Activated CD4-positive, alpha-beta T cell treated with anti-CD3 and anti-CD28 coated beads for 48 hours (primary cell): ENCODE measurements at regions not wholly inside any gene's neighbourhood (a gene's known extent, or its start where the extent isn't known, plus 50 kb on each side); places are given as distances from the start of the nearest gene placed in this dataset.

Experiments used
- DNase-seq: peaks from one replicate; pipeline ENCODE4 v3.0.0-alpha.2; 2020

DNA sequence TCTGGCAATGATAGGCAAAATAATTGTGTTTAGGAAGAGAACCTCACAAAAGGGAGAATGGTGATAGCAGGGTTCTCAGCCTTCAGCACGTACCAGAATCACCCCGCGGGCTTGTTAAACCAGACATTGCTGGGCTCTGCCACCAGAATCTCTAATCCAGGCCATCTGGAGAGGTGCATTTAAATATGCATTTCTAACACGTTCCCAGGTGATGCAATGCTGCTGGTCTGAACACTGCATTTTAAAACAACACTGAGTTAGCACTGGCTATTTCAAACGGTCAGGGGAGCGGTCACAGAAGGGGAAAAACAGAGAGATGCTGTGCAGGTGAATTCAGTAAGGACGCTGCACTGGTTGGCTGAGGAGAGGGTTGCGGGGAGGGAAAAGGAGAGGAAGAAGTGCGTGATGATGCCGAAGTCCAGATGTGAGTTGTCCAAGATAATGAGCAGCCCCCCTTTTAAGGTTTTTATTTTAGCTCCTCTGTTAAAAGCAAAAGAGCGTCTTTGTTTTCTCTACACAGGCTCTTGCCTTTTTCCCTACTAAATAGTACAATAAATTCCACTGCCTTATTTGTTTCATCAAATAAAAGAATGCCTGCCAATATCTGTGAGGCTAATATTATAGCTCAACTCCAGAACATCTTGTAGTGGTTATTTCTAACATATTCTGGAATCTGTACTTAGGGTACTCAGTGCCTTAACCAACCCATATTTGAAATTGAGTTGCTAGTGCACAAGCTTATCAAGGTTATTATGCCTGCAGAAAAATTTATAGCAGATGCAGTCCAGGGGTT is 109.6 kb upstream of the POU2AF2 start:
- DNase-seq, result no peak

DNA sequence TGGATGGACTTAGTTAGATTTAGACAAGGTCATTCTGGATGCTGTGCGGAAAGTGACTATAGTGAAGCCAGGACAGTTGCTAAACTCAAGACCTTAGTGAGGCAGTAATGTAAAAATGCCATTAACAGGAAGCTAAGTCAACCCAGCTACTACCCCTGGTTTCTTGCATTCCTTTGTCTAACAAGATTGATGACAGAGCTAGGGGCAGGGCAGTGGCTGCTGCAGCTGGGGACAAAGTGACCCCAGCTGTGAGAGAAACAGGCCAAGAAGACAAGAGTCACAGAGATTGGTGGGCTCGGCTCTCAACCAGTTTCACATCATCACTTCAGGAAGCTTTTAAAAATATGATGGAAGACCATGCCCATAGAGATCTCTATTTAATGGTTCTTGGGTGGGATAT is 110.4 kb upstream of the POU2AF2 start:
- no peak for DNase-seq

DNA sequence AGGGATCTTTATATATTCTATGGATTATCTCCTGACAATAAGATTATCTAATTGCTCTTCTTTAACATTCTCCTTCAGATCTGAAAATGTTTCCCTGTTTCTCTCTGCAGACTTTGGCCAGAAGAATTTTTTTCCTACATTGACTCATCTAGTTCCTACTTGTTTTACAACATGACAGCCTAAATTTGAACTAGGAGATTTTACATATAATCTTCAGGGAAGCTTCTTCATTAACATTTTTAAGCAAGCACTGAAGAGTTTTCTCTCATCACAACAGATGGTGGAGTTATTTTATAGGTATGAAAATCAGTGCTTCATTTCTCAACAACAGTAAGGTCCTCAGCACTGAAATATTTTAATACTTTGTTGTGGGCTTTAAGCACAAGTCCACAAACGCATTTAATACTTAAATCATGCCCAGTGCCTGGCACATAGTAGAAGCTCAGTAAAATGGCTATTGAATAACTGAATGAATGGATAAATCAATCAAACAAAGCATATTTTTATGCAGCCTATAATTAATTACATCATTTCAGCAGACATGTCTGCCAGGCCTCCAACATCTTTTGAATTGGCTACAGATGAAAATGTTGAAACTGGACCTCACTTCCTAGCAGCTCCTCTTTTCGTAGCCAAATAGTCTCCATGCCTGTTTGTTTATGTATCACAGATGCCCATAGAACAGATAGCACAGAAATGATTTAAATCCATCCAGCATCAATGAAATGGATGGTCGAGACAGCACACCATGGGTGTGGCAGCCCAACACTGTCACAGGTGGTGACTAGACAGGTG is 117.3 kb upstream of the POU2AF2 start:
- DNase-seq, result no peak

DNA sequence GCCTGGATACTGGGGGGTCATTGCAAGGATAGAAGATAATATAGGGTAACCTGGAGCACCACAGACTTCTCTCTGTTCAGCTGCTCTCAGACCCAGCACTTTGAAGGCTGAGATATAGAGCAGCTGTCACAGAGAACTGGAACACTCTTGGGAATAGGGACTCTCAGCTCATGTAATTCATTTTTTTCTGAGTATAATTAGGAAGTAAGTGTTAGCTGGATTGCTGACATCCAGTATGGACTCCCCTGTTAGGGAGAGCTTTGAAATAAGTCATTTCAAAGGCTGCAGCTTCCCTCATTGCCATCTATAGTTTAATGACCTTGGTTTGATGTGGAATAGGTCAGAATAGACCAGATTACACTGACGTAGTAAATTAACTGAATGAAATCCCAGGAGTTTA is 120.8 kb upstream of the POU2AF2 start:
- no peak for DNase-seq

DNA sequence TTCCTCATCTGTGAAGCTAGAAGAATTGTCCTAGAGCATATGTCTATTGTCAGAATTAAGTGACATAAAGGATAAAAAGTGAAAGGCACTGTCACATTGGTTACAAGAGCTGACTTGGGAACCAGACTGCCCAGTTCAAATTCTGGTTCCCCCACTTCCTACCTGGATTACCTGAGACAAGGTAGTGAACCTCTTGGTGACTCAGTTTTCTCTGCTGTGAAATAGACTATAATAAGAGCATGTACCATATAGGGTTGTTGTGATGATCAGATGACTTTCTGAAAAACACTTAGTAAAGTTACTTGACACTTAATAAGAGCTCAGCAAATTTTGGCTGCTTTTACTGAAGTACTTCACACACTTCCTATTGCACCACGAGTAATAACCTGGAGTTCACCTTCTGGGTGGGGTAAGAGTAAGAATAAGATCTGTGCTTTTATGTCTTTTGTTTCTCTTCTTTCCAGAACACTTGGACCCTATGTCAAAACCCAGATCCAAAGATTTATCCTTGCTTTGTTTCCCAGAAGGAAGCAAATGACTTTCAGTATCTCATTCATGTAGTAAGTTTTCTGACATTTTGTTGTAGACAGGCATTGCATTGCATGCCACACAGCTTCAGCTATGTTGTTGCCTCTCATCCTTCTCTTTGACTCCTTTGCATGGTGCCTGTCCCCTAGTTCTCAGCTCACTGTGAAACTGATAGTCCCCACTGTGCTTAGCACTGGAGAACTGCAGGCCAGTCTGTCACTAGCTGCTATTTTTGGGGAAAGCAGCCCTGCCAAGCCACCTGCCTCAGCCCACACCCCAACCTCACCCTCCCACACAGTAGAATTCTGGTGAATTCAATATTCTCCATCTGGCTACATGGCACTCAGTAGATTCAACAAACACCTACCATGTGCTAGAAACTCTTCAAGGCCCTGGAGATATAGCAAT is 121.8 kb upstream of the POU2AF2 start:
- DNase-seq, result no peak

DNA sequence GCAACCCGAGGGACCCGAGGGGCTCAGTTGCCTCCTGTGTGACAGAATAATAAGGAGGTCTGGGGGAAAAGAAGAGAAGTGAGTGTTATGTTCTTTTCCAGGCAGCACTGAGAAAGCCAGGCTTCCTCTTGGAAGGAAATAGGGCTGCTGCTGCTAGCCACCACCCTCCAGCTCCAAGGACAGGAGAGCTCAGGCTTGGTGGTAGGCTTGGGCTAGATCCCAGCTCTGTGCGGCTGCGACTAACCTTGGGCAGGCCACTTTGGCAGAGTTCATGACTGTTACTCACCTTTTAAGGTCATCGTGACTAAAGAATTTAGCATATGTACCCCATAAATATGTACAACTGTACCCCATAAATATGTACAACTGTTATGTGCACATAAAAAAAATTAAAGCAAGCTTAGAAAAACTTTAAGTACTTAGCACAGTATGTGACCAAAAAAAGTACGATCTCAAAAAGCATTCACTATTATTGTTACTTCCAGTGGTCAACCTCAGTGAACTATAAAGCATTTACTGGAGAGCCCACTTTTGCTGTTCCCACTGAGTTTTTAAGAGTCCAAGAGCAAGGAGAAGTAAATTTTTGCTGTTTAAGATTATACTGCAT is 124.7 kb upstream of the POU2AF2 start:
- no peak for DNase-seq

DNA sequence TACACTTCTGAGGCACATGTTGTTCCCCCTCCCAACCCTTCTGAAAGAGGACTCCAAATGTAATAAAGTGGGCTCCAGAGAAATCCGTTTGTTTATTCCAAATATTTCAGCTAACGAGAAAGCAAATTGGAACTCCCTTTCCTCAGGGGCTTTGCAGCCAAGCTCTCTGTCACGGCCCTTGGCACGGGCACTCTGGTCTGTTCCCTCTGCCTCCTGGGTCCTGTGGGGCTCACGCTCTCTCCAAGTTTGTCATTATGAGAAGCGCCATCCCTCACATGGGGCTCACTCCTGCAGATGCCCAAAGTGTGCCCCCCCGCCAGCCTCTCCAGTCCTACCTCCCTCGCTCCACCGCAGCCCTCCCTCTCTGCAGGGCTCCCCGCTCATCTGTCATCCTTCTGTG is 125.4 kb upstream of the POU2AF2 start:
- no peak for DNase-seq

DNA sequence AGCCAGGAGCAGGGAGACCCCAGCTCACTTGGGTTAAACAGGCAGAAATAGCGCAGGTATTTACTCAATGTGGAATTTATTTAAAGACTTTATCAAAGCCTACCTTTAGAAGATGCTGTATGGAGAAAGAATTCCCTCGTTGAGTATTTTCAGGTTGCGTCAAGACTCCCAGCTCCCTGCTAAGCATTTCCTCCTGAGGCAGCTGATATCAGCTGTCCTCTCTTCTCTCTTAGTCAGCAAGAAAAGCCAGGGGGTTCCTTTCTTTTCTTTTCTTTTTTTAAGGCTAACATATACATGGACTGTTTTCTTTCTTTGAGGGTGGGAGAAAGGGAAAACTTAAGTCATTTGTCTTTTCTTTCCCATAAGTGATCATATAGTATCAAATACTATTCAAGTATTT is 125.8 kb upstream of the POU2AF2 start:
- DNase-seq, result no peak

DNA sequence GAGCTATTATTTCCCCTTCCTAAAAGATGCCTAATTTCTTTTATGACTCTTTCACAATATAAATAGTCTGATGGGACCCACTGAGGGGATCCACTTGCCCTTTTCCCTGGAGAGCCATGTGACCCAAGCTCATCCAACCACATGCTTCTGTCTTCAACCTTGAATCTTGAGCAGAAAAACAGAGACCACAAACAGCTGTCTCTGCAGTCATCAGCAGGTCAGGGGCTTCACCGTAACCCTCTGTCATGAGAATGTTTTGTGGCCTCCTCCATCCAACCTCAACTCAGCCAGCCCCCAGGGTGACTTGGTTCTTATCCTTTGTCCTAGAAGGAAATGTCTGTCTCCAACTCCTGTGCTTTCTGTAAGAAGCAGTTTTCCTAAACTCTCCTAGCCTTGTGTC is 129.6 kb upstream of the POU2AF2 start:
- no peak for DNase-seq

DNA sequence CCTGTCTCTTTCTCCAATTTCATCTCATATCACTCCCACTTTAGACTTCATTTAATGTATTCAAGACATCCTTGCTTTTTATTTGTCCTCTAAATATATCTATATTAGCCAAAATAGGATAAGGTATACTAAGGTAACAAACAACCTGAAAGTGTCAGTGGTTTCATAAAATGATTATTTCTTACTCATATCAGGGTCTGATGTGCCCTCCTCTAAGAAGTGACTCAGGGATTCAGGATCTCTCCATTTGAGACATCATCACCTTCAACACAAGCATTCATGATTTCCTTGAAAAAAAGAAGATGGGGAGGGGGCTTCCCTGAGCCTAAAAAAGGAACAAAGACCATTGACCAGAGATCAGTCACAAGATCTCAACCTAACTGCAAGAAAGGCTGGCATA is 131.4 kb upstream of the POU2AF2 start:
- no peak for DNase-seq

DNA sequence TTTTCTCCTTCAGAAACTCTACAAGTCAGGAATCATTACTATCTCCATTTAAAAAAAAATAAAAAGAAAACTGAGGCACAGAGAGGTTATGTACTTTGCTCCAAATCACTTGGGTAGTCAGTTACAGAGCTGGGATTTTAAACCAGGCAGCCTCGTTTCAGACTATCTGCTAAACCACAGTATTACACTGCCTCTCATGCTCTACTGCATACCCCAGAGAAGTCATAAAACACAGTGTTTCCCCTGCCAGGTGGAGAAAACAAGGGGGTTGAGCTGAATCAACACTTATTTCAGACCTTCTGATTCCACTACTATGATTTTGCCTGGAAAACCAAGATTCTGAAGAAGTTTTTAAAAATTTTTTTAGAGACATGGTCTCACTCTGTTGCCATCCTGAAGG is 132.9 kb upstream of the POU2AF2 start:
- no peak for DNase-seq

DNA sequence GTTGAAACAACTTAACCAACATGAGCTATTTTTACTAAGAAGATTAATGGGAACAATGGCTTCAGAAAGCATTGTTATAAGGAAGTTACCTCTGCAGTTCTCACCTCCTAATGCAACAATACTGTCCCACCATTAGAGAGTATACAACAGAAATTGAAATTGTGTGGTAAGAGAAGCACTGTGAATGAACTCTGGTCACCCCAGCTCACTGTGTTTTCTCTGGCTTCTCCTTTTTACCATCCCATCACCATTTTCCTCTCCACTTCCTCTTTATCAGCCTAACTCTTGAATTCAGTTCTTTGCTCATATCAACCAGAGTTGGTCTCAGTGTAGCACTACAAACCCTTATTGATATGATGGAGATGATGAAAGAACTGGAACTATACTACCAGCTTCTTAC is 138.0 kb upstream of the POU2AF2 start:
- DNase-seq, result no peak

DNA sequence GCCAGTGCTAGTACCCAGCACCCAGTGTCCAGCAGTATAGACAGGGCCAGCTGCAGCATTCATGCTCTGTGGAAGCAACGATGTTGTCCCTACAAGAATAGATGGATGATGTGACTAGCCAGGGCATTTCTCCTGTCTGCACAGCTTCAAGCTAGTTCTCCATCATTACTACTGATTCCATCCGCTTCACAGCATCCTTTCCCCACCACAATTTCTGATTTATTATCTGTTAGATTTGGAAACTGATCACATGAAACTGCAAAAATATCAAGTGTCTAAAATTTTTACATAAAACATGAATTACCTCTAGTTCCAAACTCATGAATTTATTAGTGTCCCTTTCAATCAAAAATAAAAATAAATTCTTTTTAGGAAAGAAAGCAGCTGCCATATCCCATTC is 138.9 kb upstream of the POU2AF2 start:
- DNase-seq, result no peak

DNA sequence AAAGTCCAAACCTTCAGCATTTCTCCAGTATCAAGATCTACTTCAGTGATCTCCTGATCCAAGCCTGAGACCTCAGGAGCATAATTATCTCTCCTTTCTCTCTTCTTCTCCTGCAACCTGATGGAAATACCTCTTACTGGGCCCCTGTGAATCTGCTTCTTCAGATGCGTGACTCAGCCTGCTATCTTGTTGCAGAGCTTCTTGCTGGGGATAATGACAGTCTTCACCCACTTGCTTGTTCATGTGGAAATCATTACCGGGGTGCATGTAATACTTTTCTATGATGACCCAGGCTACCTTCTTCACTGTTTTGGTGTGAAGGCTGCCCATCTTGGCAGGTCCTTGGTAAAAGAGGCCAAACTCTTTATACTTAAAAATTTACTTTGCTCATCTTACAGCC is 140.0 kb upstream of the POU2AF2 start:
- DNase-seq, result no peak

DNA sequence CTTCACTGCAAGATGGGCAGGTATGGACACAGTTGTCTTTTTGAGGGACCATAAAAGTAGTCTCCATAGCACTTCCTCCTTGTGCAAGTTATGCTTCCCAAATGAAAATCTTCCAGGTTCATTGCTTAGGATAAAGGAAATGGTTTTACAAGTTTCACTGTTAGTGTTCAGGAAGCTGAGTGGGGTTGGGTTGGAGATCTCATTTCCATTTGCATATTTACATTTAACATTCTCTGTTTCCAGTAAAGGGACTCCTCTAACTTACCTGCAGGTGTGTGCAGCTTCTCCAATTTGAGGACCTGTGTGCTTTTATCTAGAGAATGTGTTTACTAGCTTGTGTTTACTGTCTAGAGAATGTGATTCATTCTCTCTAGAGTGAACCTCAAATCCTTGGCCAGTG is 141.3 kb upstream of the POU2AF2 start:
- no peak for DNase-seq

DNA sequence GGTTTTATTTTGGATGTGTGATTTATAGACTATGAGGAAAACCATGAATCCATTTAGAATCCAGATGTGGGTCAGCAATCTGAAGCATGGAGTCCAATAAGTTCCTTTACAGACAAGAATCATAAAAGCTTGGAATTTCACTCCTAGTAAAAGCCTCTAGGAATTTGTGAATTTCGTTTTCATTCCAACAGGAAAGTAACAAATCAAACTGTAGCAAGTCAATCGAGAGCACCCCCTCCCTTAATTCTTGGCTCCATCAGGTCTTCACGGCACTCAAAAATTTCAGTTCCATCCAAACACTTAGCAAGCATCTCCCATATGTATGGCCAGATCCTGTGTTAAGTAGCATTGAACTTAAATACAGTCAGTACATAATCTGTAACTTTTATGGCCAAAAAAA is 143.6 kb upstream of the POU2AF2 start:
- no peak for DNase-seq

DNA sequence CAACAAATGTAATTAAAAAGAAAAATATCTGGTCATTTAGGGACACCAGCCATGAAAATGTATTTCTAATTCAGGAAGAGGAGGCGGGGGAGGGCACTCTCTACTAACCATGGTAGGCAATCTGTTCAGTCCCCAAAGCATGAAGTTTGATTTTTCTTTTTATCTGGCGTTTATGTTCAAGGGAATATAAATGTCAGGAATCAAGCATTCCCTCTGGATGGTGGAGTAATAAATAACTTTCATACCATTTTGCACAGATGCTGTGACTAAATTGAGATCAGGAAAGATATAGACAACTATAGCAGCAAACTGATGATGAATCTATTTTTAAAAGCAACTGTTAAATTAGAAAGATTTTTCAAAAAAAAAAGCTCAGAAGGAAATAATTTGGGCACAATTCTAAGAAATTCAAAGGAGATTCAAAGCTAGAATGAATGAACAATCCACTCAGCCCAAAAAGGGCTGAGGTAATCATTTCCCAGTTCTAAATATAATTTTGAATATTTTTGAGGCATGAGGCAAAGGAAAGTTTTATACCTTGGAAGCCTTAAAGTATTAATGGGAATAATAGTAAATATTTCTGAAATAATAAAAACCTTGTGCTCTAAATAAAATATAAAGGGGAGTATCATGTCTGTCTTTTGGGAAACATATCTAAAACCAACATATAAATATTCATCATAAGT is 146.4 kb upstream of the POU2AF2 start:
- no peak for DNase-seq

DNA sequence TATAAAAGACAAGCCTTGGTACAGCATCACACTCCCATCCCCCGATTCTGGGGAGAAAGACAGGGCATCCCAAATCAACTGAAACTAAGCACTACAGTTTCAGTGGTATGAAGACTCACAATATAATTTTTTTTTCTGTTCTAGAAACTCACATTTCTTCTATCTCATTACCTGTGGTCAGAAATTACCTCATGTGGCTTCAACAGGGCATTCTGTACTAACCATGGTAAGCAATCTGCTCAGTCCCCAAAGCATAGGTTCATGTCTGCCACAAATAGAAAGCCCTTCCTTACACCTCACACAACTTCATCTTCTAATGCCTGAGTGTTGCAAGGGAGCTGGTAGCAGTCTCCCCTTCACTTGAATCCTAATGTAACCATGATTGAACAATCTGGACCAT is 147.4 kb upstream of the POU2AF2 start:
- no peak for DNase-seq

DNA sequence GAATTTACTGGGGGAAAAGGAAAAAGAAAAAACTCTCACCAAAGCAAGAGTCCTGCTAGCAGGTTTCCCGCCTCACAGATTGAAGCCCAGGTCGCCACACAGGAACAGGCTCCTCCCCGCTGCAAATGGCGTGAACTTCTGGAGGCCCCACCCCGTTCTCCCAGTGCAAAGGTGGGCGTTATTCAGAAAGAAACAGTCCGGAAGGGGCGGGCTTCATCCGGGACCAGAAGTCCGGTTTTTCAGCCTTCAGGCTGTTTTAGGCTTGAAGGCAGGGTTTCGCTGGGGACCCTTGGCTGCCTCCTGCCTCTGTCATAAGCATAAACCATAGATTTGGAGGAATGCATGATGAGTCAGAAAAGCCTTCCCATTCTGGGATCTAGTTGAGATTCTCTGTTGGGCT is 148.3 kb upstream of the POU2AF2 start:
- no peak for DNase-seq

DNA sequence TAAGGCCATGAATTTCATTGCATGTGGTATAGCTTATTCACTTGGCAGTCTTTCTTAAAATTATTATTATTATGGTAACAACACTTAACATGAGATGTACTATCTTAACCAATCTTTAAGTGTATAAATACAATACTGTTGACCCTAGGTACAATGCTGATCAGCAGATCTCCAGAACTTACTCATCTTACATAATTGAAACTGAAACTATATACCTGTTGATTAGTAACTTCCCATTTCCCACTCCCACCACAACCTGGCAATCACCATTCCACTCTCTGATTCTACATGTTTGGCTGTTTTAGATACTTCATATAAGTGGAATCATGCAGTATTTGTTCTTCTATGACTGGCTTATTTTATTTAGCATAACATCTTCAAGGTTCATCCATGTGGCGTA is 150.2 kb upstream of the POU2AF2 start:
- no peak for DNase-seq

DNA sequence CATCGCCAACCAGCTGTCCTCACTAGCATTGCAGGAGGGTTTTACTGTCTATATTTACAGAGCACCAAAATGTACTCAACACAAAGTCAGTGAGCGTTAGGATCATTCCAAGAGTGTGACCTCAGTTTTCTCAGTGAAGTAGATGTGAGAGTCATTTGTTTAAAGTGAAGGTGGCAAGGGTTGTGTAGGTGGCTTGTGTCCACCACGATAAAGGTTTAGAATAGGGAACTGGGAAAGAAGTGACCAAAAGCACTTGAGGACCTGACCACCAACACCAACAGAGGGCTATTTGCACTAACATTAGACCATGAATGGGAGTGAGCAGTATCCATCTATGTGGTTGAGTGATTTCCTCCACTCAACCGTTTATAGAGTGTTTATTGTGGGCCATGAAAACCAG is 152.5 kb upstream of the POU2AF2 start:
- DNase-seq, result no peak

DNA sequence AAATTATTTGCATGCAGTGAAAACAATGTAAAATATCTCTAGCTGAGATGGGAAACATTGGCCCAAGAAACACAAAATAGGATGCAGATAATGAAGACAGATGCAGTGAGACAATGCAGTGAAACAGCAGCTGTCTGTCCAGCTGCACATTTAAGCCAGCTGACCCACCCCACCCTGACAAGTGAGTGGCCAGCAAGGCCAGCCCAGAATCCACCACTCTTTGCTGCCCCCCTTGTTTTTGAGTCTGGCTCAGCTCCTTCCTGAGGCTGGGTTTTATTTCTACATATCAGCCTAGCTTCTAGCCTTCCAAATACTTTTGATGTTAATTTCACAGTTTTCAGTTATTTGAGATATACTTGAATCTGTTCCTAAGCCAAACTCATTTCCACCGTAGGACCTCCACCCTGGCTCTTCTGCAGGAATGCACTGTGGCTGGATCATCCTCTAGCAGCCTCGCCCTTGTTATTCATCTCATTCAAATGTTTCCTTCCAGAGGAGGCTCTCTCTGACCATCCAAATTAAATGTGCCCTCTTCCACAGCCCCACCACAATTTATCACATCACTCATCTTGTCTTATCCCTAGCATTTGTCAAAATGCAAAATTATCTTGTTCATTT is 154.1 kb upstream of the POU2AF2 start:
- DNase-seq, result no peak
